ENCODE measurements at regions not wholly inside any gene's neighbourhood (a gene's known extent, or its start where the extent isn't known, plus 50 kb on each side); places are given as distances from the start of the nearest gene placed in this dataset.

DNA sequence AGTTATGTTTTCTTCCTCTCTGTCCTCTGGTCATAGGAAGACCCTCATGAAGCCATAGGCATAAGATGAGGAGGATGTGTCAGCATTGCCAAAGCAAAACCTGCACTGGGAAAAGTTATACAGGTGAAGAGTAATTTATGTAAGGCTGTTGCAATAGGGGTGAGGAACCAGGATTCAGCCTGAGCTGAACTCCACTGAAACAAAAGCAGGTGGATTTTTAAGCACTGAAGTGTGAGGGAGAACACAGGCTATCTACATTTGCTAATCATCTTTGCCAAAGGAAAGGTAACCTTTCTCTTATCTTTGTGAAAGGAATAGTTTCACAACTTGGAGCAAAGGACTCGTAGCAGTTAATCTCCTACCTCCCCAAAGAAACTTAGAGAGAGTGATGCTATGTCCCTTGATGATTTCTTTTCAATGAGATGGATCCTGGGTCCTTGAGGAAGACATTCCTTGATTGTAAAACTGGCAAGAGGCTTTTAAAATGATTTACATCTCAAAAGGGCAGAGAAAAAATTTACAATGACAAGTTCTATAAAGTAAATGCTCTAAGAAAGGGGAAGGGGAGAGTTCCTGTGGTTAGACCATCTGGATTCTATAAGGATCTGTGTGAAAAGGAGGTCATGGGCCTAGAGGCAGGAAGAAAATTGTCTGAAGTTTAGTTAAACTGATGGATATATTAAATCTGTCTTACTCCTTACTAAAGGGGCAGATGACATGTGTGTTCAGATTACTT is 385.4 kb upstream of the CDH7 start:
- TF ChIP-seq, protein P1, sequence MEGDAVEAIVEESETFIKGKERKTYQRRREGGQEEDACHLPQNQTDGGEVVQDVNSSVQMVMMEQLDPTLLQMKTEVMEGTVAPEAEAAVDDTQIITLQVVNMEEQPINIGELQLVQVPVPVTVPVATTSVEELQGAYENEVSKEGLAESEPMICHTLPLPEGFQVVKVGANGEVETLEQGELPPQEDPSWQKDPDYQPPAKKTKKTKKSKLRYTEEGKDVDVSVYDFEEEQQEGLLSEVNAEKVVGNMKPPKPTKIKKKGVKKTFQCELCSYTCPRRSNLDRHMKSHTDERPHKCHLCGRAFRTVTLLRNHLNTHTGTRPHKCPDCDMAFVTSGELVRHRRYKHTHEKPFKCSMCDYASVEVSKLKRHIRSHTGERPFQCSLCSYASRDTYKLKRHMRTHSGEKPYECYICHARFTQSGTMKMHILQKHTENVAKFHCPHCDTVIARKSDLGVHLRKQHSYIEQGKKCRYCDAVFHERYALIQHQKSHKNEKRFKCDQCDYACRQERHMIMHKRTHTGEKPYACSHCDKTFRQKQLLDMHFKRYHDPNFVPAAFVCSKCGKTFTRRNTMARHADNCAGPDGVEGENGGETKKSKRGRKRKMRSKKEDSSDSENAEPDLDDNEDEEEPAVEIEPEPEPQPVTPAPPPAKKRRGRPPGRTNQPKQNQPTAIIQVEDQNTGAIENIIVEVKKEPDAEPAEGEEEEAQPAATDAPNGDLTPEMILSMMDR (IDR thresholded peaks at IDR 0.05) = no peak
- TF ChIP-seq POLR2A (IDR thresholded peaks at IDR 0.05) (no peak), POLR2AphosphoS5 (IDR thresholded peaks at IDR 0.05) (no peak)
